Naive thymus-derived CD4-positive, alpha-beta T cell (primary cell): ENCODE measurements at regions not wholly inside any gene's neighbourhood (a gene's known extent, or its start where the extent isn't known, plus 50 kb on each side); places are given as distances from the start of the nearest gene placed in this dataset.
A peak's percentile ranks its signal among the peaks of the same experiment; 100 is the strongest.

Experiments used
- ATAC-seq: fragments of 150-1000 bp; cut with Tn5 transposase; 2 replicates; pipeline ENCODE4 v1.10.0; 2021; ENCODE audit warnings: mild to moderate bottlenecking, moderate library complexity
- CTCF ChIA-PET: fragments of 350-600 bp; sonication (Branson Sonifier 250); formaldehyde crosslinking; loops from one replicate; lab custom pipeline; 2021; ENCODE audit warnings: antibody characterized with exemption; lab: Charles Lee
- POLR2A ChIA-PET: fragments of 350-600 bp; sonication (Branson Sonifier 250); formaldehyde crosslinking; loops from one replicate; lab custom pipeline; 2021; ENCODE audit warnings: antibody characterized with exemption, inconsistent platforms; lab: Charles Lee
- DNase-seq, 9 donors: peaks; one replicate each; pipeline versions ENCODE4 v3.0.0 to v3.0.0-alpha.2; 2020 to 2022; ENCODE audit warnings: mixed read lengths in 1 of 9
- H3K27ac ChIP-seq: one replicate; pipeline ENCODE4 v1.7.0; 2013; ENCODE audit warnings: mild to moderate bottlenecking, low read depth, low read length, moderate library complexity
- H3K27me3 ChIP-seq, 2 donors: one replicate each; pipeline ENCODE4 v1.7.0; 2013; ENCODE audit warnings: low read length in 2 of 2, mild to moderate bottlenecking in 2 of 2, moderate library complexity in 2 of 2; ENCODE audit not compliant: control insufficient read depth in 2 of 2, insufficient read depth in 2 of 2
- H3K36me3 ChIP-seq, 3 experiments: 1 replicate in 2 of 3; 2 replicates in 1 of 3; pipeline ENCODE4 v1.7.0; 2013; ENCODE audit warnings: low read length in 3 of 3, mild to moderate bottlenecking in 3 of 3, moderate library complexity in 1 of 3; ENCODE audit not compliant: insufficient read depth in 3 of 3, control insufficient read depth in 2 of 3
- H3K4me1 ChIP-seq, 2 donors: one replicate each; pipeline ENCODE4 v1.7.0; 2013; ENCODE audit warnings: low read length in 2 of 2, mild to moderate bottlenecking in 2 of 2, moderate library complexity in 1 of 2; ENCODE audit not compliant: control insufficient read depth in 2 of 2, insufficient read depth in 2 of 2
- H3K4me3 ChIP-seq: 2 replicates; pipeline ENCODE4 v1.7.0; 2013; ENCODE audit warnings: mild to moderate bottlenecking, low read length
- H3K9me3 ChIP-seq, 3 experiments: 1 replicate in 2 of 3; 2 replicates in 1 of 3; pipeline ENCODE4 v1.7.0; 2013; ENCODE audit warnings: low read length in 3 of 3; ENCODE audit not compliant: control insufficient read depth in 2 of 3
- H3K27ac Mint-ChIP-seq, 9 donors: one replicate each; pipeline ENCODE4 v1.8.0; 2020 to 2022; ENCODE audit warnings: mixed read lengths in 9 of 9, mild to moderate bottlenecking in 8 of 9, moderate library complexity in 5 of 9, inconsistent platforms in 2 of 9
- H3K27me3 Mint-ChIP-seq, 5 donors: one replicate each; pipeline ENCODE4 v1.8.0; 2021 to 2022; ENCODE audit warnings: mixed read lengths in 5 of 5, mild to moderate bottlenecking in 1 of 5
- H3K36me3 Mint-ChIP-seq, 5 donors: one replicate each; pipeline ENCODE4 v1.8.0; 2020 to 2022; ENCODE audit warnings: mixed read lengths in 5 of 5, mild to moderate bottlenecking in 3 of 5, inconsistent platforms in 1 of 5
- H3K4me1 Mint-ChIP-seq, 7 donors: one replicate each; pipeline ENCODE4 v1.8.0; 2020 to 2022; ENCODE audit warnings: mixed read lengths in 7 of 7, mild to moderate bottlenecking in 3 of 7, inconsistent platforms in 1 of 7
- H3K4me3 Mint-ChIP-seq, 10 donors: one replicate each; pipeline ENCODE4 v1.8.0; 2020 to 2022; ENCODE audit warnings: mild to moderate bottlenecking in 10 of 10, mixed read lengths in 10 of 10, moderate library complexity in 6 of 10, inconsistent platforms in 2 of 10
- H3K9me3 Mint-ChIP-seq, 11 donors: one replicate each; pipeline ENCODE4 v1.8.0; 2020 to 2022; ENCODE audit warnings: mixed read lengths in 11 of 11, mild to moderate bottlenecking in 4 of 11, inconsistent platforms in 1 of 11, moderate library complexity in 1 of 11
- intact Hi-C, 2 donors: fragments of 100-400 bp; cut with micrococcal nuclease; formaldehyde crosslinking; loops; one replicate each; pipeline ENCODE4 v1.15.1; 2023

DNA sequence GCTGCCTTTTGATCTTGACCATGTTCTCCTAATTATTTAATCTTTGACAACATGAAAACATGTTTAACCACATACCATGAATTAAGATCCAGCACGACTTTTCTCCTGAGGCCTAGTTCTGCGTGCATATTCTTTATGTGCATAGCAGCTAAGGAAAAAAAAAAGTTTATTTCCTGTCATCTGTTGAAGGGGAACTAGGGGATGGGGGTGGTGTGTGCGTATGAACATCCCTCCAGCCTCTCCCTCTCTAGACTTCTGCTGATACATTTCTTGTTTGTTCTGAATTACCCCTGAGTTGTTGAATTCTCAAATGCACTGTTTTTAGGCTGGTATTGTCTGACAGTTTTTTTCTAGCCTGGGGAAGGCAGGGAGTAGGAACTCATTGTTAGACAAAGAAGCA is 543.3 kb downstream of the FGF9 start:
- H3K36me3 Mint-ChIP-seq, result no peaks in the 10 kb centered on the region
- peak overlapping the region in 7 of 9 donors; percentile 30 to 73 (median 65) for H3K27ac Mint-ChIP-seq

DNA sequence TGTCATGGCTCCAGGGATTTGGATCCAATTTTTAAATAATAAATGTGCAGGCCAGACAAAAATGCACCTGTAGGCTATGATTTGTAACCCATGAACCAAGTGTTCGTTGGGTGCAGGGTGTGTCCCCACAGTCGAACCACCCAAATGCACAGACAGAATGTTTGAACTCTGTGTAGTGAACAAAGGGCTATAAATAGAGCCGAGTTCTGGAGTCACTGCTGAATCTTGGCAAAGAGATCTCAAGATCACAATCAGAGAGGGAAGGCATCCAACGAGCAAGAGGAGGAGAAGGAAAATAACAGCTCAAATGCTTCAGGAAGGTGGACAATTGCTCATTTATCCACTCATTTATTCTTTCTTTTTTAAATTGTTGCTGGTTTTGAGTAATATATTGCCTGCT is 547.9 kb downstream of the FGF9 start:
- DNase-seq (no peak), ATAC-seq (no peak)
- Histone ChIP-seq H3K27me3 (no peaks in the 10 kb centered on the region), H3K9me3 (no peaks in the 10 kb centered on the region), H3K4me3 (no peak overlapping the region), H3K4me1 (peaks cover 0 to 5% of the 10 kb centered on the region in 2 donors), H3K36me3 (no peaks in the 10 kb centered on the region), H3K27ac (no peak overlapping the region)
- CTCF ChIA-PET, result no interaction called here
- POLR2A ChIA-PET, result no interaction called here
- Mint-ChIP-seq H3K27me3 (no peaks in the 10 kb centered on the region), H3K36me3 (no peaks in the 10 kb centered on the region), H3K27ac (peak overlapping the region in 5 of 9 donors; percentile 21 to 71 (median 51)), H3K9me3 (no peaks in the 10 kb centered on the region), H3K4me1 (peaks cover 4 to 52% (median 33%) of the 10 kb centered on the region in 7 donors), H3K4me3 (peak overlapping the region in 5 of 10 donors; percentile 7 to 56 (median 40))
- intact Hi-C loops, result no loop called here

More for the DNA sequence above, 543.3 kb downstream of the FGF9 start:
- Mint-ChIP-seq H3K4me1 (peaks cover 4 to 59% (median 35%) of the 10 kb centered on the region in 7 donors), H3K4me3 (peak overlapping the region in 6 of 10 donors; percentile 8 to 58 (median 46)), H3K27me3 (no peaks in the 10 kb centered on the region), H3K9me3 (peaks cover 0 to 1% (median 0%) of the 10 kb centered on the region in 11 donors)
- peaks cover 0 to 4% of the 10 kb centered on the region in 2 donors for H3K4me1 ChIP-seq
- POLR2A ChIA-PET, result interaction anchor here (0.5 to 2.2 kb wide), 3 partner anchors 9 to 46 kb away, joined by 3 to 8 read pairs (median 3); no protein-coding TSS in a partner anchor
- peak; percentile 54 for ATAC-seq
- no peaks in the 10 kb centered on the region for H3K27me3 ChIP-seq
- no peak overlapping the region for H3K27ac ChIP-seq
- H3K4me3 ChIP-seq, result no peak overlapping the region
- CTCF ChIA-PET, result no interaction called here
- no peaks in the 10 kb centered on the region for H3K9me3 ChIP-seq
- intact Hi-C loops, result loop anchor here in 1 of 2 donors (2.0 kb wide), 1 partner anchor 151 kb away; no protein-coding TSS in a partner anchor
- DNase-seq, result peak in 6 of 9 donors; percentile 2 to 45 (median 24)
- no peaks in the 10 kb centered on the region for H3K36me3 ChIP-seq

DNA sequence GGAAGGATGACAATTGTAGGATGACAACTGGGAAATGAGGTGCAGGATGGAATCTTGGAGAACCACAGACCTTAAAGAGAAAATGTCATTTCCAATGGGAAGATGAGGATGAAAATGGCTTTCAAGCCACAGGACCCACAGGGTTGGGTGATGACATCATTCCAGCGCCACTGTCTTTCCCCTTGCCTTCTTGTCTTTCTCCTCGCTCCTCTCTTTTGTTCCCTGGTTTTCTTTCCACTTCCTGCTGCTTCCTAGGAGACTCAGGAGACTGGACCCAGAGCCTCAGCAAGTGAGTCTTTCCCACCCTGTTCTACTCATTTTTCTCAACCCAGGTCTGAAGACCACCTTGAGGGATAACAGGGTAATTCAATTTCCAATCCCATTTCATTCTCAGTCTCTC is 548.8 kb downstream of the FGF9 start:
- no peak for DNase-seq
- Histone ChIP-seq H3K4me1 (peaks cover 0 to 5% of the 10 kb centered on the region in 2 donors), H3K9me3 (no peaks in the 10 kb centered on the region), H3K4me3 (no peak overlapping the region), H3K27me3 (no peaks in the 10 kb centered on the region), H3K27ac (no peak overlapping the region), H3K36me3 (no peaks in the 10 kb centered on the region)
- intact Hi-C loops, result no loop called here
- Mint-ChIP-seq H3K9me3 (no peaks in the 10 kb centered on the region), H3K4me1 (peaks cover 0 to 44% (median 26%) of the 10 kb centered on the region in 7 donors), H3K27me3 (no peaks in the 10 kb centered on the region), H3K27ac (peak overlapping the region in 3 of 9 donors; percentile 9 to 66 (median 23)), H3K4me3 (no peak overlapping the region), H3K36me3 (no peaks in the 10 kb centered on the region)
- ChIA-PET POLR2A (interaction anchor here (1.0 kb wide), 1 partner anchor 158 kb away, joined by 4 read pairs; no protein-coding TSS in a partner anchor), CTCF (interaction anchor here (1.1 kb wide), 1 partner anchor 582 kb away, joined by 3 read pairs; no protein-coding TSS in a partner anchor)
- no peak for ATAC-seq

DNA sequence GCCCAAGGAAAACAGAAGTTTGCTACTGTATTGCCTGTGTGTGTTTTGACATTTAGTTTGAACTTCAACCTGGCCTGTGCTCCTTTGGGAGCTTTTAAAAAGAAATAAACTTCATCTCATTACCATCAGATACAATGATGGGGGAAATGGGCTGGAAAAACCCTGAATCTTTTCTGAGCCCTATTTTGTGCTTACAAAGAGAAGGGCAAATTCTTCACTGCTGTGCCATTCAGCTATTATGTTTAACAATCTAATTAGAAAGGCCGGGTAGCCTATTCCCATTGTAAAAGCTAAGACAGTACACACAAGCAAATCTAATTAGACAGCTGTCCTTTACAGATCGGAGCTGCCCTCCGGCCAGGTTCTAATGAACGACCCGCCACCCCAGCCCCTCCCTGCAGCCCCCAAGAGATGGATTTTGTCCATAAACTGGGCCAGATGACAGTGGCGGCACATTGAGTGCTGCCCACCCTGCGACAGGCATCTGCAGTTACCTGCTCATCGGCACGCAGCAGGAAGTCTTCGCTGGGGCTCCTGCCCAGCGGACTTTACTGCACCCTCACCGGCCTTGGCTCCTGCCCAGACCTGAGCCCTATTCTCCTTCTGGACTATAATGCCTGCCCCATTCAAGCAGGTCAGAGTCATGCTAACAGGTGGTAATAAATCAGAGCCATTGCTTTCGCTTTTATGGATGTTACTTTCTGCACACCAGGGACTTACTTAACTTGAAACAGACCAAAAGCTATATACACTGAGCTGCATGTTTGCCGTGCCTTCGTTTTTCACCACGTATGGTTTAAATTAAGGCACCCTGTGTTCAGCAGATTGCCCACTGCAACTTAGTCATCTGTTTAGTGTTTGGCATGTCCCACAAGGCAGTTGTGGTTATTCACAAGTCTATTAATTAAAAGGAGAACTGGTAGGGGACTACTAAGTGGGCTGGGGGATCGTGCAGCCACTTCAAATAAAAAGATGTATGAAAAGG is 549.6 kb downstream of the FGF9 start:
- no peaks in the 10 kb centered on the region for H3K9me3 Mint-ChIP-seq
- peaks cover 0 to 44% (median 26%) of the 10 kb centered on the region in 7 donors for H3K4me1 Mint-ChIP-seq
- CTCF ChIA-PET, result interaction anchor here (0.6 to 1.1 kb wide), 2 partner anchors 60 to 583 kb away, joined by 3 read pairs; no protein-coding TSS in a partner anchor
- H3K4me3 Mint-ChIP-seq, result no peak overlapping the region
- Histone ChIP-seq H3K27ac (no peak overlapping the region), H3K9me3 (no peaks in the 10 kb centered on the region), H3K4me3 (no peak overlapping the region), H3K36me3 (no peaks in the 10 kb centered on the region), H3K4me1 (peaks cover 0 to 5% of the 10 kb centered on the region in 2 donors), H3K27me3 (no peaks in the 10 kb centered on the region)
- no peak overlapping the region for H3K27ac Mint-ChIP-seq
- no peaks in the 10 kb centered on the region for H3K27me3 Mint-ChIP-seq
- intact Hi-C loops, result no loop called here
- POLR2A ChIA-PET, result interaction anchor here (1.0 kb wide), 1 partner anchor 158 kb away, joined by 4 read pairs; no protein-coding TSS in a partner anchor
- DNase-seq, result no peak
- ATAC-seq, result no peak
- H3K36me3 Mint-ChIP-seq, result no peaks in the 10 kb centered on the region

DNA sequence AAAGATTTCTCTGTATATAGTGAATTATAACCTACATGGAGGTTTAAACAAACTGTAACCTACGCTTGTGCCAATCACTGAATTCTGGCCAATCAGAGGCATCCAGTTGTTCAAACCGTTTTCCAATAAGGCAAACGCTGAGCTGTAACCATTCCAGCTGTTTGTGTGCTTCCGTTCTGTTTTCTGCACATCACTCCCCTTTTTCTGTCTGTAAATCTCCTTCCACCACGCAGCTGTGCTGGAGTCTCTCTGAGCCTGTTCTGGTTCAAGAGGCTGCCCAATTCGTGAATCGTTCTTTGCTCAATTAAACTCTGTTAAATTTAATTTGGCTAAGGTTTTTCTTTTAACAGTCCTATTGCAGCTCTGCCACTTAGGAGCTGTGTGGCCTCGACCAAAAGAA is 552.5 kb downstream of the FGF9 start:
- Mint-ChIP-seq H3K27me3 (no peaks in the 10 kb centered on the region), H3K4me1 (peaks cover 0 to 18% (median 16%) of the 10 kb centered on the region in 7 donors), H3K27ac (peak overlapping the region in 1 of 9 donors; percentile 13), H3K36me3 (no peaks in the 10 kb centered on the region), H3K4me3 (peak overlapping the region in 1 of 10 donors; percentile 9), H3K9me3 (no peaks in the 10 kb centered on the region)
- intact Hi-C loops, result no loop called here
- H3K9me3 ChIP-seq, result no peaks in the 10 kb centered on the region
- H3K36me3 ChIP-seq, result no peaks in the 10 kb centered on the region
- ATAC-seq, result no peak
- CTCF ChIA-PET, result interaction anchor here (0.6 kb wide), 1 partner anchor 198 kb away, joined by 3 read pairs; no protein-coding TSS in a partner anchor
- no peak overlapping the region for H3K27ac ChIP-seq
- H3K4me1 ChIP-seq, result peaks cover 0 to 5% of the 10 kb centered on the region in 2 donors
- no peak overlapping the region for H3K4me3 ChIP-seq
- no peaks in the 10 kb centered on the region for H3K27me3 ChIP-seq
- POLR2A ChIA-PET, result no interaction called here
- DNase-seq, result no peak

DNA sequence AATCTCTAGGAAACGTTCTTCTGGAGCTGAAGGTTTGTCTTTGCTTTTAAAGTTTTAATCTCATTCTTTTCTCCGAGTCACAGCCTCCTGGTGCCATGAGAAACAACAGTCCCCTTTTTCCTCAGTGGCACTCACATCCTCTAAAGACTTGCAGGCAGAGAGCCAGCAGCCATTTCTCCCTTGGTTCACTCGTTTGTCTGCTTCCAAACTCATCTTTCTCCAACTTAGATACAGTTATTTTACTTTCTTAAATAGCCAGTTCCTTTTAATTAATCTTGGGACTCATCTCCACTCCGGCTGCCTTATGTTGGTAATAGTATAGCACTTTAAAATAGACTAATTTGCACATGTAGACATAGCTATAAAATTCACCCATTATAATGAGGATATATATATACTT is 555.2 kb downstream of the FGF9 start:
- H3K9me3 ChIP-seq, result no peaks in the 10 kb centered on the region
- H3K4me3 ChIP-seq, result no peak overlapping the region
- ChIA-PET CTCF (no interaction called here), POLR2A (no interaction called here)
- no peak overlapping the region for H3K27ac Mint-ChIP-seq
- peaks cover 0 to 8% (median 2%) of the 10 kb centered on the region in 7 donors for H3K4me1 Mint-ChIP-seq
- no peaks in the 10 kb centered on the region for H3K4me1 ChIP-seq
- DNase-seq, result no peak
- H3K9me3 Mint-ChIP-seq, result peaks cover 0 to 4% (median 0%) of the 10 kb centered on the region in 11 donors
- intact Hi-C loops, result no loop called here
- H3K36me3 Mint-ChIP-seq, result no peaks in the 10 kb centered on the region
- H3K27me3 ChIP-seq, result no peaks in the 10 kb centered on the region
- H3K36me3 ChIP-seq, result no peaks in the 10 kb centered on the region
- no peak for ATAC-seq
- no peak overlapping the region for H3K4me3 Mint-ChIP-seq
- no peaks in the 10 kb centered on the region for H3K27me3 Mint-ChIP-seq
- no peak overlapping the region for H3K27ac ChIP-seq
